OCI-LY7 (cell line): ENCODE measurements at regions not wholly inside any gene's neighbourhood (a gene's known extent, or its start where the extent isn't known, plus 50 kb on each side); places are given as distances from the start of the nearest gene placed in this dataset.

Experiments
- BruUV-seq: library from RNA; stranded (reverse); fragments of 400-500 nt; replicated peaks from 2 replicates; lab custom pipeline; 2021; lab: Mats Ljungman, UMichigan
- CTCF ChIA-PET: fragments of 300-600 bp; sonication (Branson Sonifier 250); formaldehyde crosslinking; loops from one replicate; lab custom pipeline; 2022; ENCODE audit warnings: antibody characterized with exemption; ENCODE audit not compliant: unreplicated experiment; lab: Charles Lee
- POLR2A ChIA-PET: fragments of 300-600 bp; sonication (Branson Sonifier 250); formaldehyde crosslinking; loops from one replicate; lab custom pipeline; 2022; ENCODE audit warnings: antibody characterized with exemption; lab: Charles Lee
- DNase-seq: peaks from one replicate; pipeline ENCODE4 v3.0.0-alpha.2; 2015; ENCODE audit warnings: low spot score
- H2AFZ ChIP-seq: fragments of 200-600 bp; sonication (generic), shearing (Covaris generic); 2 replicates; pipeline ENCODE4 v1.6.1; 2014; ENCODE audit warnings: mild to moderate bottlenecking, antibody characterized with exemption, low read length, moderate library complexity
- H3K27ac ChIP-seq: fragments of 200-600 bp; sonication (generic); 2 replicates; pipeline ENCODE4 v1.5.1; 2014; ENCODE audit warnings: mixed run types, low read depth, mild to moderate bottlenecking, moderate library complexity, low read length, inconsistent platforms; ENCODE audit not compliant: poor library complexity, severe bottlenecking
- H3K36me3 ChIP-seq: fragments of 200-600 bp; sonication (generic); 2 replicates; pipeline ENCODE4 v1.6.1; 2014; ENCODE audit warnings: mild to moderate bottlenecking, antibody characterized with exemption, low read length, moderate library complexity, mixed read lengths; ENCODE audit not compliant: insufficient read depth
- H3K4me1 ChIP-seq: fragments of 200-600 bp; sonication (generic); 2 replicates; pipeline ENCODE4 v1.5.1; 2014; ENCODE audit warnings: mild to moderate bottlenecking, low read length; ENCODE audit not compliant: insufficient read depth, poor library complexity, severe bottlenecking
- H3K4me2 ChIP-seq: fragments of 200-600 bp; sonication (generic); 2 replicates; pipeline ENCODE4 v1.6.1; 2014; ENCODE audit warnings: mild to moderate bottlenecking, low read length
- H3K4me3 ChIP-seq: fragments of 200-600 bp; sonication (generic); 2 replicates; pipeline ENCODE4 v1.5.1; 2014; ENCODE audit warnings: mild to moderate bottlenecking, low read depth, low read length; ENCODE audit not compliant: poor library complexity, severe bottlenecking
- H3K79me2 ChIP-seq: fragments of 200-600 bp; sonication (generic); 2 replicates; pipeline ENCODE4 v1.6.1; 2016; ENCODE audit warnings: low read depth, mild to moderate bottlenecking, low read length, moderate library complexity, mixed read lengths; ENCODE audit not compliant: insufficient read depth
- H3K9me2 ChIP-seq: fragments of 200-600 bp; sonication (generic); 2 replicates; pipeline ENCODE4 v1.6.1; 2016; ENCODE audit warnings: mild to moderate bottlenecking, low read length, mixed read lengths; ENCODE audit not compliant: insufficient read depth
- H3K9me3 ChIP-seq: fragments of 200-600 bp; sonication (generic); 2 replicates; pipeline ENCODE4 v1.6.1; 2014; ENCODE audit warnings: mild to moderate bottlenecking, mixed run types, low read length, mixed read lengths
- H4K20me1 ChIP-seq: fragments of 200-600 bp; sonication (generic); 2 replicates; pipeline ENCODE4 v1.6.1; 2014; ENCODE audit warnings: mild to moderate bottlenecking, antibody characterized with exemption, low read length, moderate library complexity, mixed read lengths; ENCODE audit not compliant: insufficient read depth
- EZH2phosphoT487 ChIP-seq: fragments of 200-600 bp; sonication (generic); IDR thresholded peaks from 2 replicates; pipeline ENCODE4 v1.6.1; 2018; ENCODE audit warnings: low read depth, borderline replicate concordance, mild to moderate bottlenecking, mixed run types, antibody characterized with exemption, low read length, moderate library complexity, mixed read lengths
- intact Hi-C: fragments of 100-400 bp; cut with micrococcal nuclease; formaldehyde crosslinking; loops from one replicate; pipeline ENCODE4 v1.10.0; 2022; ENCODE audit not compliant: unreplicated experiment
- TF ChIP-seq, protein P1 (sequence below): fragments of 200-600 bp; sonication (generic); conservative IDR thresholded peaks from 2 replicates; pipeline ENCODE4 v1.5.1; 2014; ENCODE audit warnings: mild to moderate bottlenecking, antibody characterized with exemption, low read length, moderate library complexity, mixed read lengths

GRCh38 chr10:128850647-128851046 lies 616.4 kb upstream of the MGMT start:
- BruUV-seq, result no TSS peak
- Histone ChIP-seq H3K27ac (no peak overlapping the region), H3K4me1 (no peaks in the 10 kb centered on the region), H3K4me3 (no peak overlapping the region), H3K4me2 (no peak overlapping the region), H3K9me2 (no peaks in the 10 kb centered on the region), H4K20me1 (no peaks in the 10 kb centered on the region), H3K36me3 (no peaks in the 10 kb centered on the region), H3K79me2 (no peaks in the 10 kb centered on the region), H3K9me3 (no peaks in the 10 kb centered on the region), H2AFZ (no peak overlapping the region)
- no peak for DNase-seq
- POLR2A ChIA-PET, result interaction anchor here (0.5 kb wide), 1 partner anchor 249 kb away, joined by 3 read pairs; no protein-coding TSS in a partner anchor
- TF ChIP-seq, protein P1, sequence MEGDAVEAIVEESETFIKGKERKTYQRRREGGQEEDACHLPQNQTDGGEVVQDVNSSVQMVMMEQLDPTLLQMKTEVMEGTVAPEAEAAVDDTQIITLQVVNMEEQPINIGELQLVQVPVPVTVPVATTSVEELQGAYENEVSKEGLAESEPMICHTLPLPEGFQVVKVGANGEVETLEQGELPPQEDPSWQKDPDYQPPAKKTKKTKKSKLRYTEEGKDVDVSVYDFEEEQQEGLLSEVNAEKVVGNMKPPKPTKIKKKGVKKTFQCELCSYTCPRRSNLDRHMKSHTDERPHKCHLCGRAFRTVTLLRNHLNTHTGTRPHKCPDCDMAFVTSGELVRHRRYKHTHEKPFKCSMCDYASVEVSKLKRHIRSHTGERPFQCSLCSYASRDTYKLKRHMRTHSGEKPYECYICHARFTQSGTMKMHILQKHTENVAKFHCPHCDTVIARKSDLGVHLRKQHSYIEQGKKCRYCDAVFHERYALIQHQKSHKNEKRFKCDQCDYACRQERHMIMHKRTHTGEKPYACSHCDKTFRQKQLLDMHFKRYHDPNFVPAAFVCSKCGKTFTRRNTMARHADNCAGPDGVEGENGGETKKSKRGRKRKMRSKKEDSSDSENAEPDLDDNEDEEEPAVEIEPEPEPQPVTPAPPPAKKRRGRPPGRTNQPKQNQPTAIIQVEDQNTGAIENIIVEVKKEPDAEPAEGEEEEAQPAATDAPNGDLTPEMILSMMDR, result no peak
- TF ChIP-seq EZH2phosphoT487, result no peak
- CTCF ChIA-PET, result no interaction called here
- intact Hi-C loops, result no loop called here

- Histone ChIP-seq H3K27ac (no peak overlapping the region), H3K4me2 (no peak overlapping the region), H3K9me2 (no peaks in the 10 kb centered on the region), H3K79me2 (no peaks in the 10 kb centered on the region), H3K4me1 (no peaks in the 10 kb centered on the region), H4K20me1 (no peaks in the 10 kb centered on the region), H2AFZ (no peak overlapping the region), H3K9me3 (no peaks in the 10 kb centered on the region), H3K4me3 (no peak overlapping the region), H3K36me3 (no peaks in the 10 kb centered on the region)
- DNase-seq, result no peak
- TF ChIP-seq EZH2phosphoT487, result no peak
- TF ChIP-seq, protein P1, result no peak
- ChIA-PET CTCF (no interaction called here), POLR2A (no interaction called here)
- intact Hi-C loops, result no loop called here
- no TSS peak for BruUV-seq
Measured at GRCh38 chr10:128851281-128851680, 615.8 kb upstream of the MGMT start.

DNA sequence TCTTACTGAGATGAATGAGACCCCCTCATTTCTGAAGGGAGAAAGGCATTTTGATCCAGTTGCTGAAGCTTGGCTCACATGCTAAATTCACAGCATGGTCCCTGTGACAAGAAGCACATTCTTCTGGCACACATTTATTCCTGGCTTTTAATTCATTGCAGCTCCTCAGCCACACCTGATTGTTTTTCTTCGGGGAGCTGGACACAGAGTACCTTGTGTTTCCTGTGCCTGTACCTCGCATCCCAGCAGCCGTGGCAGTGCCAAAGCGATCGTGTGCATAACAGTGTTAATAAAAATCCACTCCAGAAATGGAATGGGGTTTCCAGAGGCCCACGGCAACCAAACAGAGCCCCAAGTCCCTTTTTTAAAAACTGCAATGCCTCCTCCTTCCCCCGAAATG lies 615.3 kb upstream of the MGMT start:
- no peak overlapping the region for H3K4me3 ChIP-seq
- H3K79me2 ChIP-seq, result no peaks in the 10 kb centered on the region
- H3K27ac ChIP-seq, result no peak overlapping the region
- POLR2A ChIA-PET, result no interaction called here
- CTCF ChIA-PET, result no interaction called here
- no peak overlapping the region for H3K4me2 ChIP-seq
- TF ChIP-seq, protein P1, result no peak
- TF ChIP-seq EZH2phosphoT487, result no peak
- DNase-seq, result no peak
- no peaks in the 10 kb centered on the region for H3K9me3 ChIP-seq
- BruUV-seq, result no TSS peak
- no peaks in the 10 kb centered on the region for H3K9me2 ChIP-seq
- H4K20me1 ChIP-seq, result no peaks in the 10 kb centered on the region
- H2AFZ ChIP-seq, result no peak overlapping the region
- intact Hi-C loops, result no loop called here
- H3K4me1 ChIP-seq, result no peaks in the 10 kb centered on the region
- H3K36me3 ChIP-seq, result no peaks in the 10 kb centered on the region
